Fibroblast of lung (primary cell): ENCODE measurements at regions not wholly inside any gene's neighbourhood (a gene's known extent, or its start where the extent isn't known, plus 50 kb on each side); places are given as distances from the start of the nearest gene placed in this dataset.

Source experiments
- DNase-seq, 2 donors: peaks; one replicate each; pipeline versions ENCODE4 v3.0.0 to v3.0.0-alpha.2; 2010; ENCODE audit warnings: low read depth in 2 of 2
- H2AFZ ChIP-seq: 2 replicates; pipeline ENCODE4 v1.5.1; 2012; ENCODE audit warnings: low read length, control low read depth, inconsistent platforms
- H3K27ac ChIP-seq: 2 replicates; pipeline ENCODE4 v1.5.1; 2011; ENCODE audit warnings: low read length, control low read depth; ENCODE audit not compliant: insufficient read depth
- H3K27me3 ChIP-seq: 2 replicates; pipeline ENCODE4 v1.5.1; 2011; ENCODE audit warnings: mild to moderate bottlenecking, low read length; ENCODE audit not compliant: control insufficient read depth, insufficient read depth
- H3K36me3 ChIP-seq: 2 replicates; pipeline ENCODE4 v1.5.1; 2011; ENCODE audit warnings: low read length; ENCODE audit not compliant: control insufficient read depth, insufficient read depth
- H3K4me1 ChIP-seq: 2 replicates; pipeline ENCODE4 v1.5.1; 2011; ENCODE audit warnings: low read length; ENCODE audit not compliant: control insufficient read depth, insufficient read depth; ENCODE audit errors: extremely low read depth
- H3K4me2 ChIP-seq: 2 replicates; pipeline ENCODE4 v1.5.1; 2011; ENCODE audit warnings: low read length, control low read depth; ENCODE audit not compliant: insufficient read depth; ENCODE audit errors: extremely low read depth
- H3K4me3 ChIP-seq, 4 experiments: fragments of 200-600 bp in 1 of 4; sonication (generic) in 1 of 4; replicated peaks in 1 of 4; 2 replicates each; pipeline ENCODE4 v1.5.1; 2011 to 2016; ENCODE audit warnings: low read length in 4 of 4, low read depth in 3 of 4, mild to moderate bottlenecking in 3 of 4, control low read depth in 2 of 4, inconsistent platforms in 1 of 4, mixed read lengths in 1 of 4; ENCODE audit not compliant: insufficient read depth in 1 of 4; ENCODE audit errors: control extremely low read depth in 1 of 4
- H3K79me2 ChIP-seq: 2 replicates; pipeline ENCODE4 v1.5.1; 2012; ENCODE audit warnings: mild to moderate bottlenecking, low read length, inconsistent platforms; ENCODE audit not compliant: control insufficient read depth, insufficient read depth
- H3K9ac ChIP-seq: 2 replicates; pipeline ENCODE4 v1.5.1; 2011; ENCODE audit warnings: mild to moderate bottlenecking, low read length, control low read depth; ENCODE audit not compliant: insufficient read depth
- H3K9me3 ChIP-seq: 2 replicates; pipeline ENCODE4 v1.5.1; 2012; ENCODE audit warnings: low read depth, low read length; ENCODE audit not compliant: control insufficient read depth, insufficient read depth
- H4K20me1 ChIP-seq: 2 replicates; pipeline ENCODE4 v1.5.1; 2011; ENCODE audit warnings: low read length; ENCODE audit not compliant: control insufficient read depth, insufficient read depth; ENCODE audit errors: extremely low read depth
- CTCF ChIP-seq, 2 donors: IDR thresholded peaks in 1 of 2; conservative IDR thresholded peaks in 1 of 2; 1 replicate in 1 of 2; 2 replicates in 1 of 2; pipeline ENCODE4 v1.5.1; 2011 to 2012; ENCODE audit warnings: low read length in 2 of 2, control low read depth in 1 of 2, inconsistent platforms in 1 of 2, low read depth in 1 of 2, mild to moderate bottlenecking in 1 of 2
- EZH2 ChIP-seq: IDR thresholded peaks from 2 replicates; pipeline ENCODE4 v1.5.1; 2012; ENCODE audit warnings: low read length, control low read depth, mild to moderate bottlenecking; ENCODE audit errors: missing control alignments

- DNase-seq, result peak in 1 of 2 donors; percentile 50
- H4K20me1 ChIP-seq, result no peaks in the 10 kb centered on the region
- H3K79me2 ChIP-seq, result no peaks in the 10 kb centered on the region
- no peaks in the 10 kb centered on the region for H3K9me3 ChIP-seq
- H3K4me2 ChIP-seq, result no peak overlapping the region
- TF ChIP-seq EZH2 (no peak), CTCF (conservative IDR thresholded peaks at IDR 0.05 in 1 of 2, IDR thresholded peaks at IDR 0.05 in 1 of 2; ENCODE audit: low read depth in 1 of 2, low read length in 2 of 2) (no peak)
- no peak overlapping the region for H3K9ac ChIP-seq
- no peak overlapping the region for H3K4me3 ChIP-seq
- no peaks in the 10 kb centered on the region for H3K4me1 ChIP-seq
- H3K27me3 ChIP-seq, result no peaks in the 10 kb centered on the region
- H2AFZ ChIP-seq, result no peak overlapping the region
- H3K36me3 ChIP-seq, result no peaks in the 10 kb centered on the region
- H3K27ac ChIP-seq, result no peak overlapping the region
Observed at GRCh38 chr3:106533093-106533787, 664.4 kb upstream of the CBLB start.

- H3K9ac ChIP-seq, result no peak overlapping the region
- no peak overlapping the region for H3K27ac ChIP-seq
- no peak for TF ChIP-seq CTCF (conservative IDR thresholded peaks at IDR 0.05 in 1 of 2, IDR thresholded peaks at IDR 0.05 in 1 of 2; ENCODE audit: low read depth in 1 of 2, low read length in 2 of 2)
- TF ChIP-seq EZH2, result no peak
- H3K4me3 ChIP-seq, result no peak overlapping the region
- H3K36me3 ChIP-seq, result no peaks in the 10 kb centered on the region
- no peaks in the 10 kb centered on the region for H4K20me1 ChIP-seq
- DNase-seq, result no peak
- no peaks in the 10 kb centered on the region for H3K79me2 ChIP-seq
- H2AFZ ChIP-seq, result no peak overlapping the region
- H3K4me2 ChIP-seq, result no peak overlapping the region
- no peaks in the 10 kb centered on the region for H3K4me1 ChIP-seq
- H3K9me3 ChIP-seq, result no peaks in the 10 kb centered on the region
- no peaks in the 10 kb centered on the region for H3K27me3 ChIP-seq
Observed at GRCh38 chr3:106533788-106534160, 665.0 kb upstream of the CBLB start.

GRCh38 chr3:106534206-106534605 lies 665.4 kb upstream of the CBLB start:
- DNase-seq, result peak in 1 of 2 donors; percentile 96
- no peak overlapping the region for H3K4me3 ChIP-seq
- no peak overlapping the region for H2AFZ ChIP-seq
- TF ChIP-seq CTCF (conservative IDR thresholded peaks at IDR 0.05 in 1 of 2, IDR thresholded peaks at IDR 0.05 in 1 of 2; ENCODE audit: low read depth in 1 of 2, low read length in 2 of 2), result no peak
- TF ChIP-seq EZH2, result no peak
- no peaks in the 10 kb centered on the region for H3K79me2 ChIP-seq
- H3K4me1 ChIP-seq, result no peaks in the 10 kb centered on the region
- no peak overlapping the region for H3K4me2 ChIP-seq
- H3K9me3 ChIP-seq, result no peaks in the 10 kb centered on the region
- H4K20me1 ChIP-seq, result no peaks in the 10 kb centered on the region
- no peaks in the 10 kb centered on the region for H3K27me3 ChIP-seq
- no peak overlapping the region for H3K9ac ChIP-seq
- H3K36me3 ChIP-seq, result no peaks in the 10 kb centered on the region
- no peak overlapping the region for H3K27ac ChIP-seq
